Caki2 (cell line): ENCODE measurements at regions not wholly inside any gene's neighbourhood (a gene's known extent, or its start where the extent isn't known, plus 50 kb on each side); places are given as distances from the start of the nearest gene placed in this dataset.

ENCODE experiments used
- DNase-seq: peaks from one replicate; pipeline ENCODE4 v3.0.0-alpha.2; 2015; ENCODE audit warnings: low read depth
- in situ Hi-C: cut with HindIII; loops from 2 replicates; pipeline ENCODE4 v1.10.0; 2016; ENCODE audit warnings: low sequenced_read_pairs, low pct_unique_long_range_greater_than_20kb, mixed read lengths

- in situ Hi-C loops: no loop called here
- no peak for DNase-seq
Measured at GRCh38 chr9:73583576-73583975, 431.9 kb downstream of the ANXA1 start.

DNA sequence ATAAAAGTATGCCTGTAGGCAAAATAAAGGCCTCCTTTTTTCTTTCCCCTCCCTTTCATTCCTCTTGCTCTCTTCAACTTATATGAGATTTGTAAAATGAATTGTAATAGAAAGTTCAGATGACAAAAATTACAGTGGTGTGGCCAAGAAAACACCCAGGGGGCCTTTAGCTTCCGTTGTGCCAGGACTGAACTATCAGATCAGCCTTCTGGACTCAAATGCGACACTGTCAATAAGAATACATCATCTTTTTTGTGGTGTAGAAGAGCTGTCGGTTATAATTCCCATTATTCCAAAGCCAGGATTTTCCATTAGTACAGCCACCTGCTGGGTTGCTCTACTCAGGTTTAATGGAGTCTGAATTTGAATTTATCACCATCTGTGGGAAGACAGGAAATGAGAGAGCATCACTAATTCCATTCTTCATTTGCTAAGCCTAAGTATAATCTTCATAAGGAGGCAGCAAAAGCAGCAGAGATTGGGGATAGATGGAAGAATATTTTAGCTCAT, 443.4 kb downstream of the ANXA1 start:
- no peak for DNase-seq
- in situ Hi-C loops: no loop called here

DNA sequence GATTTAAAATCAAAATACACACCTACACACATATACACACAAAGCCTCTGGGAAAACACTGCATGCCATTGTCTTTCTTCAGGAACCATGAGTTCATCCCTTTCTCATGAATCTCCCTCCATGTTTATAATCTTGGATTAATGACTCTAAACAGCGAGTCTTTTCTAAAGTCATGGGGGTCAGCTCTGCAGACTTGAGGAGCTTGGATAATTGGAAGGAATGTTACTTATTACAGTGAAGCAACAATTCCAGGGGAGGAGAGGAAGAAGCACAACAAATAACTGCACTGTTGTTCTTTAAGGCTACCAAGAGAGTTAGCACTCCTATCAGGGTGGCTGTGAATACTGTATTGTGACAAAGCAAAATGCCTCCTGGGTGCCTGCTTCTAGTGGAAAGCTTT, 444.7 kb downstream of the ANXA1 start:
- in situ Hi-C loops: no loop called here
- DNase-seq: no peak

GRCh38 chr9:73597039-73597438, 445.4 kb downstream of the ANXA1 start:
- DNase-seq: no peak
- in situ Hi-C loops: no loop called here

- in situ Hi-C loops: no loop called here
- no peak for DNase-seq
Measured at GRCh38 chr9:73597771-73598170, 446.1 kb downstream of the ANXA1 start.

DNA sequence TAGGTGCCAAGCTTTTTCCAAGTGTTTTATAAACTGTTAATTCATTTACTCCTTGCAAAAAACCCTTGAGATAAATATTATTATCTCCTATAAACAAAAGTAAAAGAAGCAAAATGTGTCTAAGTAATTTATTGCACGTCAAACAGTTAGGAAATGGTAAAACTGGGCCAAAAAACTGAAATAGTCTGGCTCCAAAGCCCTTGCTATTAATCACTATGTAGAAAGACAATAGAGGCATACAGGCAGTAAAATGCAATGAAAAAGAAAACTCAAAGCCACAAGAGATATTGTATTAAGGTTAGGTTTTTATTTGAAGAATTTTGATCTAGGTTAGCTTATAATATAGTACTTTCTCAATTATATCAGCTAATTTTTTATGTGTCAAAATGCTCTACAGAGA, 457.7 kb downstream of the ANXA1 start:
- in situ Hi-C loops: no loop called here
- DNase-seq: no peak

DNA sequence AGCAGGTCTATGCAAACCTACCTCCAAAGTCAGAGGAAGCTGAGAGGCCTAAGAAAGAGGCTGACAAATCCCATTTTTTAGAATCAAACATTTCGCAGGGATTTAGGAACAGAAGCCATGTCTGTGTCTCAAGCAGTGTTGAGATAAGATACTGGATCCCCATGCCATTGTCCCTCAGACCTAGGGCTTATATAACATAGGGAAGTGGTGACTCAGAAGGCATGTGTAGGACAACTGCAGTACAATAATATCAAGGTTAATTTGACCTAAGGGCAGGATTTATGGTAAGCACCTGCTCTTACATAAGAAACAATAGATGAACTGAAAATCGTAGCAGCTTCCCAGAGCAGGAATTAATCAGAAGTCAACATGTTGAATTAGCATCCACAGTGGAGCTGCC, 459.4 kb downstream of the ANXA1 start:
- no peak for DNase-seq
- in situ Hi-C loops: no loop called here

- DNase-seq: no peak
- in situ Hi-C loops: no loop called here
Measured at GRCh38 chr9:73613092-73613701, 461.5 kb downstream of the ANXA1 start.

DNA sequence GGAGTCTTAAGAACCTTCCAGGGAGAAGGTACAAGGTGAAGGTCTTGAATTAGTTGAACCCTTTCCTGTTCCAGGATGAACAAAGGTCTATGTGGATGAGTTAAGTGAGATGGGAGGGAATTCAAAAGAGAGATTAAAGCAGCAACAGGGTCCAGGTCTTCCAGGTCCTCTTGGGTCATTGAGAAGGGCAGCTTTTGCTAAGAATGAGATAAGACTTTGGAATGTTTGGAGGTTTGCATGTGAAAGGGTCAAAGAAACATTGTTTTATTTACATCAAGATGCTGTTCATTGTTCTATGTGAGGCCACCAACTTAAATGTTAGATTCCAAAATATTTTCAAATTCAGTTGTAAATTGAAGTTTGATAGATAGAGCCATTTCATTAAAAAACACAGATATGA, 463.9 kb downstream of the ANXA1 start:
- no peak for DNase-seq
- in situ Hi-C loops: no loop called here

GRCh38 chr9:73617586-73617985, 465.9 kb downstream of the ANXA1 start:
- DNase-seq: no peak
- in situ Hi-C loops: no loop called here

DNA sequence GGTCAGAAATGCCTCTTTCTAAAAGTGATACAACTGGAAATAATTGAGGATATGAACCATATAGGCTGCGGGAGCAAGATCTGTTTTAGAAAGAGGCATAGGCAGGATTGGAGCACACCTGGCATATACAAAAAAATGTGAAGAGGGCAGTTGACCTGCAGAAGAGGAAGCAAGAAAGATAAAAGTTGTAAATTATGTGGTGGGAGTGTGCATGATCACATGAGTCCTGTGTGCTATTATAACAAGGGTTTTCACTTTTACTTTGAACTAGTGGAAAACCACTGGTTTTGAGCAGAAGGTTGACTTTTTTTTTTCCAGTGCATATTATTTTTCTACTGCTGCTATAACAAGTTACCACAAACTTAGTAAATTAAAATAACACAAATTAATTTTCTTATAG, 489.3 kb downstream of the ANXA1 start:
- in situ Hi-C loops: no loop called here

GRCh38 chr9:73643379-73644013, 491.8 kb downstream of the ANXA1 start:
- in situ Hi-C loops: no loop called here
- DNase-seq: peak; percentile 54

More for the DNA sequence above, 489.3 kb downstream of the ANXA1 start:
- no peak for DNase-seq

DNA sequence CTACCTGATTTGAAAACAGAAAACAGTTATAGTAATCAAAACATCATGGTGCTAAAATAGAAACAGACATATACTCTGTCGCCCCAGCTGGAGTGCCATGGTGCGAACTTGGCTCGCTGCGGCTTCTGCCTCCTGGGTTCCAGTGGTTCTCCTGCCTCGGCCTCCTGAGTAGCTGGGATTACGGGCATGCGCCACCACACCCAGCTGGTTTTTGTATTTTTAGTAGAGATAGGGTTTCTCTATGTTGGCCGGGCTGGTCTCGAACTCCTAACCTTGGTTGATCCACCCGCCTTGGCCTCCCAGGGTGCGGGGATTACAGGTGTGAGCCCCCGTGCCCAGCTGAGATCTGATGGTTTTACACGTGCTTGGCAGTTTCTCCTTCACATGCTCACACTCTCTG, 495.9 kb downstream of the ANXA1 start:
- in situ Hi-C loops: no loop called here
- no peak for DNase-seq

GRCh38 chr9:73649552-73649951, 497.9 kb downstream of the ANXA1 start:
- no peak for DNase-seq
- in situ Hi-C loops: no loop called here

DNA sequence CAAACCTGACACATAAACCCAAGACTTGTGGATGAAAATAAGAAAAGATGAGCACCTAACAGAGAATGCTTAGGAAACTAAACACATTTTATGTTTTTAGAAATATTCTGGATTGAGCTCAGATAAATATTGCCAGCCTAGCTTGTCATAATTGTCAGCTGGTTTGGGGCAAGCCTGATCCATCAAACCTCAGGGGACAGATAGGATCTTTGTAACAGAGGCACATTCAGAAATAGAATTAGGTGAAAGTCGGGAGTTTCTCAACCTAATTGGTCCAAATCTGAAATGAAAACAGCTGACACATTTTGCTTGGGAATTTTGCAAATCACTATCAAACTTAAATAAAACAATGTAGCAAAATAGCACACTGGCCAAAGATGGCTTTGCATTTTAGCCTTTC, 503.7 kb downstream of the ANXA1 start:
- no peak for DNase-seq
- in situ Hi-C loops: no loop called here

GRCh38 chr9:73655831-73656230, 504.2 kb downstream of the ANXA1 start:
- DNase-seq: no peak
- in situ Hi-C loops: no loop called here

- no peak for DNase-seq
- in situ Hi-C loops: no loop called here
Measured at GRCh38 chr9:73665253-73665652, 513.6 kb downstream of the ANXA1 start.

DNA sequence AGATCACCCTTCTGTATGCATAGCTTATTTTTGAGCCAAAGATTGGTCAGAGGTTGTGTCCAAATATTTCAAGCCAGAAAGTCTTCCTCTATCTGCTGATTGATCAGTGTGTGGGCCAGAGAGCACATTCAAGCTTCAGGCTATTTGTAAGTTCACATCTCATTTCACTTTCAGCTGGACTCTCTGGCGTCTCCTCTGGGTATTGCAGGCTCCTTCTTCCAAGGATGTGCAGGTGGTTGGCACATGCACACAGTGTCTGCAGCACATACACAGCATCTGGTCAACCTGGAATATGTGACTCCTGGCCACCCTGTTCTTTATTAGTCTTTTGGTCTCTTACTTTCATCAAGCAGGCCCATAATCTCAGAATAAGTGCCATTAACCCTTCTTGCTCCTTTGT, 516.1 kb downstream of the ANXA1 start:
- DNase-seq: no peak
- in situ Hi-C loops: no loop called here

- in situ Hi-C loops: no loop called here
Measured at GRCh38 chr9:73680831-73681230, 529.2 kb downstream of the ANXA1 start.

DNA sequence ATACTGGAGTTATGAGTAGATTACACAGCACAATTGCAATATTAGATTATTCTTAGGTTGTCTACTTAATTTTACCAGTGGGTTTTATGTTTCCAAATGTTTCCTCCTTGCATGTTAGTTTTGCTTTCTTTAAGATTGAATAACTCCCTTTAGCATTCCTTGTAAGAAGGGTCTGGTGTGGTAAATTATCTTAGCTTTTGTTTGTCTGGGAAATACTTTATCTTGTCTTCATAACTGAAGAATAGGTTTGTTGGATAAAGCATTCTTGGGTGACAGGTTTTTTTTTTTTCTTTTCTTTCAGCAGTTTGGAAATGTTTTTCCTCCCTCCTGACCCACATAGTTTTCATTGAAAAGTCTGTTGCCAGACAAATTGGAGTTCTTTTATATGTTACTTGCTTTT, 531.1 kb downstream of the ANXA1 start:
- DNase-seq: no peak
- in situ Hi-C loops: no loop called here

More at GRCh38 chr9:73680831-73681230, 529.2 kb downstream of the ANXA1 start:
- DNase-seq: no peak
